Parathyroid adenoma (tissue), 2 donors: ENCODE measurements at regions not wholly inside any gene's neighbourhood (a gene's known extent, or its start where the extent isn't known, plus 50 kb on each side); places are given as distances from the start of the nearest gene placed in this dataset.

Source experiments
- H2AFZ ChIP-seq: fragments of 300-600 bp; sonication (generic); one replicate; pipeline ENCODE4 v1.7.0; 2017; ENCODE audit warnings: antibody characterized with exemption, mild to moderate bottlenecking
- H3K27ac ChIP-seq: fragments of 300-600 bp; sonication (generic); one replicate; pipeline ENCODE4 v1.7.0; 2017
- H3K27me3 ChIP-seq: fragments of 300-600 bp; sonication (generic); one replicate; pipeline ENCODE4 v1.7.0; 2017; ENCODE audit warnings: low read length; ENCODE audit not compliant: control insufficient read depth, insufficient read depth
- H3K36me3 ChIP-seq: fragments of 300-600 bp; sonication (generic); one replicate; pipeline ENCODE4 v1.7.0; 2017; ENCODE audit warnings: low read length; ENCODE audit not compliant: control insufficient read depth, insufficient read depth
- H3K4me1 ChIP-seq: fragments of 300-600 bp; sonication (generic); one replicate; pipeline ENCODE4 v1.7.0; 2017; ENCODE audit warnings: control low read depth
- H3K4me2 ChIP-seq: fragments of 300-600 bp; sonication (generic); one replicate; pipeline ENCODE4 v1.7.0; 2017; ENCODE audit warnings: low read length
- H3K4me3 ChIP-seq: fragments of 300-600 bp; sonication (generic); one replicate; pipeline ENCODE4 v1.7.0; 2017; ENCODE audit warnings: low read depth, low read length
- H3K79me2 ChIP-seq: fragments of 300-600 bp; sonication (generic); one replicate; pipeline ENCODE4 v1.7.0; 2017; ENCODE audit warnings: control low read depth
- H3K9ac ChIP-seq: fragments of 300-600 bp; sonication (generic); one replicate; pipeline ENCODE4 v1.7.0; 2017; ENCODE audit warnings: mild to moderate bottlenecking
- H3K9me3 ChIP-seq: fragments of 300-600 bp; sonication (generic); one replicate; pipeline ENCODE4 v1.7.0; 2017; ENCODE audit warnings: low read length; ENCODE audit not compliant: control insufficient read depth
- CTCF ChIP-seq: fragments of 300-600 bp; sonication (generic); IDR thresholded peaks from one replicate; pipeline ENCODE4 v1.7.0; 2017; ENCODE audit warnings: antibody characterized with exemption, mild to moderate bottlenecking
- donor health status: primary hyperparathyroidism.

DNA sequence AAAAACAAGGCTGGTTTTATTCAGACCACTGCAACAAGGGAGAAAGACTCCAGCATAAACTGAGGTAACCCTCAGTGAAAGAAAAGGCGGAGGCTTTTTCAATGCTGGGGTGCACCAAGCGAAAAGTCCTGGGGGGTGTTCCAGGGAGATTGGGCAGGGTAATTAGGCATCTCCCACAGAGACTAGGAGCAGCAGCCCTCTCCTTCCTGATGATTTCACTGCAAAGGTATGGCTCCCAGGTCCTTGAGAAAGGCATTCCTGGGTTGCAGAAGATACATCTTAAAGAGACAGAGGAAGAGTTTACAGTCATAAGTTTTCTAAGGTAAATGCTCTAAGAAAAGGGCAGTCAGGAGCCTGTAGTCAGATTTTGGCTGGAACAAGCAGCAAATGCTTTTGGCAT lies 412.0 kb downstream of the FOXO1 start:
- H3K36me3 ChIP-seq: no peaks in the 10 kb centered on the region
- no peaks in the 10 kb centered on the region for H3K79me2 ChIP-seq
- no peaks in the 10 kb centered on the region for H3K9me3 ChIP-seq
- H3K27me3 ChIP-seq: no peaks in the 10 kb centered on the region
- H2AFZ ChIP-seq: no peak overlapping the region
- H3K4me1 ChIP-seq: no peaks in the 10 kb centered on the region
- no peak overlapping the region for H3K4me2 ChIP-seq
- H3K27ac ChIP-seq: no peak overlapping the region
- no peak overlapping the region for H3K9ac ChIP-seq
- no peak overlapping the region for H3K4me3 ChIP-seq
- no peak for TF ChIP-seq CTCF

- no peaks in the 10 kb centered on the region for H3K27me3 ChIP-seq
- no peak overlapping the region for H3K4me2 ChIP-seq
- H3K79me2 ChIP-seq: no peaks in the 10 kb centered on the region
- no peak overlapping the region for H3K4me3 ChIP-seq
- no peak overlapping the region for H3K27ac ChIP-seq
- H2AFZ ChIP-seq: no peak overlapping the region
- TF ChIP-seq CTCF: no peak
- no peaks in the 10 kb centered on the region for H3K9me3 ChIP-seq
- H3K9ac ChIP-seq: no peak overlapping the region
- no peaks in the 10 kb centered on the region for H3K36me3 ChIP-seq
- H3K4me1 ChIP-seq: no peaks in the 10 kb centered on the region
Measured at GRCh38 chr13:40255551-40255950, 410.9 kb downstream of the FOXO1 start.

DNA sequence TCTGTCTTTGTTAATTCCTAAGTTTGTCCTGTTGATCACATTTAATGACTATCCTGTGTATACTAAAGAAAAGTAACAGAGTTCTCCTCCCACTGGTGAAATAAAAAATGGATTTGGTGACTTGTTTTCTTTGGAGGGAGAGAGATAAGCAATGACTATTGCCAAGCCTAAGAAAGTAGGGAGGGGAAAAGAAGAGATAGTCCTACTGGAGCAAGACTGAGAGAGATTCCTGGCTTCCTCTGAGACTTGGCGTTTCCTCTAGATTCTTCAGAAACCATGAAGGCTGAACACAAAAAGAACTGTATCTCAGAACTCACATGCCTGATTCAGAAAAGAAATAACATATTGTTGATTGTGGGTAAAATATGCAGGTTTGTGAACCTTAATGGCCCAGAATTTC lies 406.5 kb downstream of the FOXO1 start:
- H3K9me3 ChIP-seq: no peaks in the 10 kb centered on the region
- H3K4me1 ChIP-seq: no peaks in the 10 kb centered on the region
- H3K4me3 ChIP-seq: no peak overlapping the region
- no peaks in the 10 kb centered on the region for H3K79me2 ChIP-seq
- H2AFZ ChIP-seq: no peak overlapping the region
- H3K4me2 ChIP-seq: no peak overlapping the region
- no peak overlapping the region for H3K9ac ChIP-seq
- no peak overlapping the region for H3K27ac ChIP-seq
- no peaks in the 10 kb centered on the region for H3K36me3 ChIP-seq
- no peaks in the 10 kb centered on the region for H3K27me3 ChIP-seq
- no peak for TF ChIP-seq CTCF

GRCh38 chr13:40261336-40261735 lies 405.1 kb downstream of the FOXO1 start:
- H3K27ac ChIP-seq: no peak overlapping the region
- no peak overlapping the region for H2AFZ ChIP-seq
- no peak for TF ChIP-seq CTCF
- no peaks in the 10 kb centered on the region for H3K9me3 ChIP-seq
- H3K4me2 ChIP-seq: no peak overlapping the region
- H3K27me3 ChIP-seq: no peaks in the 10 kb centered on the region
- no peaks in the 10 kb centered on the region for H3K36me3 ChIP-seq
- H3K79me2 ChIP-seq: no peaks in the 10 kb centered on the region
- no peak overlapping the region for H3K4me3 ChIP-seq
- H3K4me1 ChIP-seq: no peaks in the 10 kb centered on the region
- H3K9ac ChIP-seq: no peak overlapping the region

- Histone ChIP-seq H2AFZ (no peak overlapping the region), H3K36me3 (no peaks in the 10 kb centered on the region), H3K4me3 (no peak overlapping the region), H3K4me1 (no peaks in the 10 kb centered on the region), H3K4me2 (no peak overlapping the region), H3K9me3 (no peaks in the 10 kb centered on the region), H3K9ac (no peak overlapping the region), H3K79me2 (no peaks in the 10 kb centered on the region), H3K27ac (no peak overlapping the region), H3K27me3 (no peaks in the 10 kb centered on the region)
- TF ChIP-seq CTCF: no peak
Measured at GRCh38 chr13:40261947-40262346, 404.5 kb downstream of the FOXO1 start.
